Activated naive CD4-positive, alpha-beta T cell treated with anti-CD3 and anti-CD28 coated beads, Interleukin-2, amount 50 U/mL, for 72 hours (primary cell): ENCODE measurements at regions not wholly inside any gene's neighbourhood (a gene's known extent, or its start where the extent isn't known, plus 50 kb on each side); places are given as distances from the start of the nearest gene placed in this dataset.
A peak's percentile ranks its signal among the peaks of the same experiment; 100 is the strongest.

Experiments
- ATAC-seq, 2 donors: fragments of 150-1000 bp; cut with Tn5 transposase; 2 replicates each; pipeline ENCODE4 v1.10.0; 2021; ENCODE audit warnings: mild to moderate bottlenecking in 2 of 2, moderate library complexity in 2 of 2
- DNase-seq, 2 donors: peaks; one replicate each; pipeline ENCODE4 v3.0.0; 2021 to 2022; ENCODE audit warnings: low spot score in 2 of 2
- H3K27ac Mint-ChIP-seq, 2 donors: one replicate each; pipeline ENCODE4 v1.8.0; 2022; ENCODE audit warnings: mild to moderate bottlenecking in 2 of 2, mixed read lengths in 2 of 2
- H3K36me3 Mint-ChIP-seq, 2 donors: one replicate each; pipeline ENCODE4 v1.8.0; 2022; ENCODE audit warnings: mixed read lengths in 2 of 2
- H3K9me3 Mint-ChIP-seq, 2 donors: one replicate each; pipeline ENCODE4 v1.8.0; 2022; ENCODE audit warnings: mixed read lengths in 2 of 2

DNA sequence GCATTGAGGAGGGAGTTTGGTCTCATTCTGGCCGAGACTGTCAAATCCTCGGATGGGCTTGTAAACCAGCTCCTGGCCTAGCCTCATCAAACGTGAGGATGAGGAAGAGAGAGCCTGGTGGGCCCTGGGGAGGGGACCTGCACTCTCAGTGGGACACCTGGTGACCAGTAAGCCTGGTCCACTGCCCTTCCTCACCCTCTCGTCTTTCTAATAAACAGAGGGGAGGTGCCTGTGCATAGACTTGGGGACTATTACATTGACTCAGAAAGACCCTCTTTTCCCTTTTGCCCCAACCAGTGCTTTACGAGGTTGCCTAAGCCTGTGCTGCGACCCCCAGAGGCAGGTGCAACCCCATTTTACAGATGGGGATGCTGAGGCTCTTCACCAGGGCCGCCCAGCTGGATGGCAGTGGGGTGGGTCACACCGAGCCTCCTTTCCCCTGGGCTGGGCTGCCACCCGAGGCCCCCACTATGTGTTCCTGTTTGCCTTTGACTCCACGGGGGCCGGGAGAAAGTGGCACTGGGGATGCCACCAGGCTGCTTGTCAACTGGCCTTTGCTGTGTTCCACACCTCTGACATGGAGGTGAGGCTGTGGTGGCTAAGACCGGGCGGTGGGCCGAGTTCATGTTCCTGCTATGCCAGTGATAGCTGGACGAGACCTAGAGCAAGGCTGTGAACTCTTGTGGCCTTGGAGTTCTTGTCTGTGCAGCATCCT, 85.9 kb downstream of the GLI2 start:
- Mint-ChIP-seq H3K36me3 (no peaks in the 10 kb centered on the region), H3K9me3 (no peaks in the 10 kb centered on the region), H3K27ac (no peak overlapping the region)
- DNase-seq (no peak), ATAC-seq (no peak)

DNA sequence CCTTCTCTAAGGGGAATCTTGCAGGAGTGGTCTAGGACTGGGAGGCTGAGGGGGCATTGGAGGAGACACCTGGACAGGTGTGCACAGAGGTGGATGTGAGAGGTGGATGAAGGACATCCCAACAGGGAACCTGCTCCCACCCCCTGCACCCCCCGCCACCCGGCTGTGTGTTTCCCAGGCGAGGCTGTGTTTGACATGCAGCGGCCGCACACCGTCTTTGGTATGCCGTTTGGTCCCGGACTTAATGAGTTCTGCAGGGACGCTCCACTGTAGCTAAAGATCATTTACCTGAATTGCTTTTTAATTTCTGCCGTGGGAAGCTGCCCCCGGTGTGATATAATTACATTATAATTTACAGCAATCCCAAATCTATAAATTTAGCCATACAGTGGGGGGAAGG, 87.3 kb downstream of the GLI2 start:
- no peaks in the 10 kb centered on the region for H3K9me3 Mint-ChIP-seq
- no peak for ATAC-seq

GRCh38 chr2:120823551-120823950, 87.9 kb downstream of the GLI2 start:
- Mint-ChIP-seq H3K36me3 (no peaks in the 10 kb centered on the region), H3K27ac (no peak overlapping the region), H3K9me3 (no peaks in the 10 kb centered on the region)
- ATAC-seq (no peak), DNase-seq (no peak)

More for the DNA sequence above, 87.3 kb downstream of the GLI2 start:
- no peak overlapping the region for H3K27ac Mint-ChIP-seq
- no peak for DNase-seq
- H3K36me3 Mint-ChIP-seq, result no peaks in the 10 kb centered on the region

DNA sequence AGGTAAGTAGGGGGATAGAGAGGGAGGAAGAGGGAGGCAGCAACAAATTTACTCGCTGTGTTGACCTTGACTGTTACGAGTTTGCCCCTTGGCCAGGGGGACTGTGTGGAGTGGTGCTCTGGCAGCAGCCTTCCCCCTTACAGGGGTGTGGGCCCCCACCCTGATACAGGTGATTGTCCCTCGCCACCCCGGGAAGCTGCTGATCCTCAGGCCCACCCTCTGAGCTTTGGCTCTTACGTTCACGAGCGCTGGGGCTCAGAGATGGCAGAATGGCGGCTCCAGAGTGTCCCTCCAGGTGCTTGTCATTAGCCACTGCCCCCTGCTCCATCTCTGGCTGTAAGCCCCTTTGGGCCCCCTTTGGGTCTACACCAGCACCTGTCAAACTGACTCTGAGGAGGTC, 88.6 kb downstream of the GLI2 start:
- no peak overlapping the region for H3K27ac Mint-ChIP-seq
- no peaks in the 10 kb centered on the region for H3K9me3 Mint-ChIP-seq
- DNase-seq, result no peak
- ATAC-seq, result no peak
- H3K36me3 Mint-ChIP-seq, result no peaks in the 10 kb centered on the region

- DNase-seq (no peak), ATAC-seq (no peak)
- H3K36me3 Mint-ChIP-seq, result no peaks in the 10 kb centered on the region
- no peaks in the 10 kb centered on the region for H3K9me3 Mint-ChIP-seq
- peak overlapping the region in 1 of 2 donors; percentile 77 for H3K27ac Mint-ChIP-seq
Measured at GRCh38 chr2:120825370-120826259, 89.9 kb downstream of the GLI2 start.

GRCh38 chr2:120826260-120826648, 90.6 kb downstream of the GLI2 start:
- H3K9me3 Mint-ChIP-seq, result no peaks in the 10 kb centered on the region
- no peak overlapping the region for H3K27ac Mint-ChIP-seq
- DNase-seq (no peak), ATAC-seq (no peak)
- no peaks in the 10 kb centered on the region for H3K36me3 Mint-ChIP-seq

DNA sequence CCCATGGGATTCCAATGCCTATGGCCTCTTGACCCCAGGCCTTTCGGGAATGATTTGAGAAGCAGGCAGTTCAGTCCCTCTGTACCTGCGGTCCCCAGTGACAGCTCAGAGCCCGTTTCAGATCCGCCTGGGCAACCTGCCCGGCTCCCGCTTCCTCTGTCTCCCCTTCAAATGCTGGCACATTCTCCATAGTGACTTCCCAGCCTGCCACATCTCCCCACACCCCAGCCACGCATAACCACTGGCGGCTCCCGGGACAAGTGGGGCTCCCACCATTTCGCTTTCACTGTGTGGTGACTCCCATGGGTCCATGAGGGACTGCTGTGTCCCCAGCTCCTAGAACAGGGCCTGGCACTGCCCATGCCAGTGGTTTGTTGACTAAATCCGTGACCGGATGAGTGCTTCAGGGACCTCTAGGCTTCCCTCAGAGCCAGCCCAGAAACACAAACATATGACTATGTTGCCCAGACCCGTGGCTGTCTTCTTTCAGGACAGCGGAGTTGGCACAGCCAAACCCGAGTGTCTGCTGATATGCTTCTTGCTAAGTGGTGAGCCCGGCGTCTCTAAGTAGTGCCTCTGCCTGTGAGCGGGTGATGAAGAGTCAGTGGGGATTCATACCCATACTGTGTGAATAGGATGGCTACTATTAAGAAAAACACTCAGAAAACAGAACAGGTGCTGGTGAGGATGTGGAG, 91.2 kb downstream of the GLI2 start:
- no peaks in the 10 kb centered on the region for H3K36me3 Mint-ChIP-seq
- no peak overlapping the region for H3K27ac Mint-ChIP-seq
- DNase-seq (no peak), ATAC-seq (no peak)
- no peaks in the 10 kb centered on the region for H3K9me3 Mint-ChIP-seq

DNA sequence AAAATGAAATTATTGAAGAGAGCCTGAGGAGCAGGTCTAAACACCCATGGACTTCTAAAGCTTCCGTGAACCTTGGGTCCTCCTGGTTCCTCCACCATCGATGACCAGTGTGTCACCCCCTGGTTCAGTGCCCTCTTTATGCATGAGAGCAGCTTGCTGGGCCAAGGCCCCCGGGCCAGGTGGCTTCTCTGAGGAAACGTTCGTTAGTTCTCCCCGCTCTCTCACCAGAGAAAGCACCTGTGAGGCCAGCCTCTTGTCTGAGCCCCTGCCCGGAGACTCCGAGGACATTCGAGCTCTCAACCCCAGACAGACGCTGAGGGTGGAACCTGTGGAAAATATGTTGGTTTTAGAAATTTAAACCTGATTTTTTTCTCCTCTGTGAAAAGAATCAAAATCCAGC, 92.4 kb downstream of the GLI2 start:
- no peaks in the 10 kb centered on the region for H3K9me3 Mint-ChIP-seq
- ATAC-seq, result no peak
- no peak overlapping the region for H3K27ac Mint-ChIP-seq
- no peak for DNase-seq
- H3K36me3 Mint-ChIP-seq, result no peaks in the 10 kb centered on the region

DNA sequence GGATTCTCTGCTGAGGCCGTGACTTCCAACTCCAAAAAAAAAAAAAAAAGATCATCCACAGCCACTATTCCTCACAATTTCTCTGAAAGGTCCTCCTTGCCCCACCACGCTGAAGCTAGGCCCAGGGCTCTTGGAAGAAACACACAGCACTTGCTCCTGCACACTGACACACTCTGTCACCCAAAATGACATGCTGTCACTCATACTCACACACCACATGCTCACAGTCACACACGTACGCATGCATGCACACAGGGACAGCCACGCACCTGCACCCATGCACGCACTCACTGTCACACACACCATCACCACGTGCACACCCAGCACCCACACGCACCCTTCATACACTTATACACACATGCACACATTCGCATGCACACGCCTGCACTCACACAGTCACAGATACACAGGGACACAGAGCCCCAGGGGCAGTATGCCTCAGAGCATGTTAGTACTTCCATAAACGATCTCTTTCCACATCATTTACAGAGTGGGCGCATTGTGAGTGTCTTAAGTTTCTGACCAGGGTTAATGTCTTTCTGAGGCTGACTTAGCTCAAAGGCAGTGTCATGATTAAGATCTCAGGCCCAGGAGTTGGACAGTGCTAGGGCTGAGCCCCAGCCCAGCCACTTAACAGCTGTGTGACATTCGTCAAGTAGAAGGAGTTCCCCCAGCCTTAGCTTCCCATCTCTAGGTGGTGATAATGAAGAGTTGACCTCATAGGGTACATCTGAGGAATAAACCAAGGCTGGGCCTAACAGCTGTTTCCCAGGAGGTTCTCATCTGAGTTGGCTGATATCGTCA, 93.4 kb downstream of the GLI2 start:
- H3K9me3 Mint-ChIP-seq, result no peaks in the 10 kb centered on the region
- DNase-seq, result no peak
- H3K36me3 Mint-ChIP-seq, result no peaks in the 10 kb centered on the region
- ATAC-seq, result no peak
- H3K27ac Mint-ChIP-seq, result no peak overlapping the region

GRCh38 chr2:120829633-120830025, 94.0 kb downstream of the GLI2 start:
- ATAC-seq (no peak), DNase-seq (no peak)
- H3K27ac Mint-ChIP-seq, result no peak overlapping the region
- no peaks in the 10 kb centered on the region for H3K36me3 Mint-ChIP-seq
- no peaks in the 10 kb centered on the region for H3K9me3 Mint-ChIP-seq

GRCh38 chr2:120830096-120830830, 94.6 kb downstream of the GLI2 start:
- no peaks in the 10 kb centered on the region for H3K9me3 Mint-ChIP-seq
- no peak for DNase-seq
- ATAC-seq, result no peak
- no peak overlapping the region for H3K27ac Mint-ChIP-seq
- H3K36me3 Mint-ChIP-seq, result no peaks in the 10 kb centered on the region

- no peaks in the 10 kb centered on the region for H3K9me3 Mint-ChIP-seq
- H3K27ac Mint-ChIP-seq, result no peak overlapping the region
- no peak for ATAC-seq
- no peak for DNase-seq
- no peaks in the 10 kb centered on the region for H3K36me3 Mint-ChIP-seq
Measured at GRCh38 chr2:120831086-120831485, 95.4 kb downstream of the GLI2 start.

- no peaks in the 10 kb centered on the region for H3K36me3 Mint-ChIP-seq
- no peak for ATAC-seq
- no peaks in the 10 kb centered on the region for H3K9me3 Mint-ChIP-seq
- no peak overlapping the region for H3K27ac Mint-ChIP-seq
- no peak for DNase-seq
Measured at GRCh38 chr2:120831891-120832290, 96.2 kb downstream of the GLI2 start.

GRCh38 chr2:120832296-120833070, 96.8 kb downstream of the GLI2 start:
- DNase-seq (no peak), ATAC-seq (no peak)
- Mint-ChIP-seq H3K36me3 (no peaks in the 10 kb centered on the region), H3K27ac (no peak overlapping the region), H3K9me3 (no peaks in the 10 kb centered on the region)

GRCh38 chr2:120833127-120833675, 97.5 kb downstream of the GLI2 start:
- no peaks in the 10 kb centered on the region for H3K9me3 Mint-ChIP-seq
- H3K36me3 Mint-ChIP-seq, result no peaks in the 10 kb centered on the region
- H3K27ac Mint-ChIP-seq, result no peak overlapping the region
- no peak for ATAC-seq
- DNase-seq, result no peak
